HEK293T (cell line): ENCODE measurements at regions not wholly inside any gene's neighbourhood (a gene's known extent, or its start where the extent isn't known, plus 50 kb on each side); places are given as distances from the start of the nearest gene placed in this dataset.

Experiments
- BHLHE40 ChIP-seq: fragments of 450-650 bp; IDR thresholded peaks from 2 replicates; pipeline ENCODE4 v1.6.1; 2016; ENCODE audit warnings: mild to moderate bottlenecking, moderate library complexity, borderline replicate concordance
- FOXA1 ChIP-seq: fragments of 450-650 bp; IDR thresholded peaks from 2 replicates; pipeline ENCODE4 v1.6.1; 2016; ENCODE audit warnings: mild to moderate bottlenecking
- FOXM1 ChIP-seq: fragments of 450-650 bp; IDR thresholded peaks from 2 replicates; pipeline ENCODE4 v1.6.1; 2017; ENCODE audit warnings: mild to moderate bottlenecking, borderline replicate concordance
- LEF1 ChIP-seq: fragments of 450-650 bp; IDR thresholded peaks from 2 replicates; pipeline ENCODE4 v1.6.1; 2017; ENCODE audit warnings: mild to moderate bottlenecking, borderline replicate concordance
- NFRKB ChIP-seq: fragments of 450-650 bp; IDR thresholded peaks from 2 replicates; pipeline ENCODE4 v1.6.1; 2016; ENCODE audit warnings: mild to moderate bottlenecking, moderate library complexity
- SP1 ChIP-seq: fragments of 450-650 bp; IDR thresholded peaks from 2 replicates; pipeline ENCODE4 v1.6.1; 2017
- SUZ12 ChIP-seq: fragments of 450-650 bp; IDR thresholded peaks from 2 replicates; pipeline ENCODE4 v1.6.1; 2016; ENCODE audit warnings: mild to moderate bottlenecking

- TF ChIP-seq FOXA1 (no peak), FOXM1 (no peak), SP1 (no peak), LEF1 (no peak), SUZ12 (no peak), NFRKB (no peak), BHLHE40 (no peak)
These were observed 317.7 kb upstream of the ONECUT1 start for GRCh38 chr15:53107855-53108254.
